ENCODE measurements at regions not wholly inside any gene's neighbourhood (a gene's known extent, or its start where the extent isn't known, plus 50 kb on each side); places are given as distances from the start of the nearest gene placed in this dataset.

- no peaks in the 10 kb centered on the region for H3K36me3 Mint-ChIP-seq
- DNase-seq: no peak
These were observed 60.0 kb upstream of the MKLN1 start for GRCh38 chr7:131267631-131268030.

GRCh38 chr7:131268906-131269305, 58.8 kb upstream of the MKLN1 start:
- H3K4me3 ChIP-seq (replicated peaks in 1 of 3; ENCODE audit: low read depth in 2 of 3, low read length in 3 of 3): no peak overlapping the region
- Mint-ChIP-seq H3K27ac (no peak overlapping the region), H3K36me3 (no peaks in the 10 kb centered on the region), H3K4me1 (peaks cover 23% of the 10 kb centered on the region), H3K4me3 (no peak overlapping the region), H3K27me3 (ENCODE audit: low read depth in 3 of 3) (peaks cover 0 to 3% (median 0%) of the 10 kb centered on the region in 3 donors), H3K9me3 (peaks cover 0 to 5% (median 2%) of the 10 kb centered on the region in 7 donors)
- no peaks in the 10 kb centered on the region for H3K27me3 ChIP-seq (ENCODE audit: control insufficient read depth in 2 of 2, insufficient read depth in 2 of 2, low read length in 2 of 2)
- WGBS (ENCODE audit: insufficient coverage): 73% methylated on average over 1 of the region's 2 CpGs
- H3K27ac ChIP-seq (ENCODE audit: low read depth in 1 of 2, low read length in 2 of 2): no peak overlapping the region
- H3K79me2 ChIP-seq (ENCODE audit: insufficient read depth, low read length): no peaks in the 10 kb centered on the region
- intact Hi-C loops (cut with micrococcal nuclease): loop anchor here in 1 of 2 donors (10.0 kb wide), 1 partner anchor 64 kb away; no protein-coding TSS in a partner anchor
- no peak for TF ChIP-seq CTCF (IDR thresholded peaks at IDR 0.05)
- H2AFZ ChIP-seq (ENCODE audit: insufficient read depth, low read depth, low read length, poor library complexity, severe bottlenecking): no peak overlapping the region
- no peak overlapping the region for H3K4me2 ChIP-seq (replicated peaks; ENCODE audit: extremely low read depth, low read length, poor library complexity, severe bottlenecking)
- H4K20me1 ChIP-seq (ENCODE audit: insufficient read depth, low read length): no peaks in the 10 kb centered on the region
- H3K36me3 ChIP-seq (replicated peaks in 1 of 2; ENCODE audit: control insufficient read depth in 1 of 2, insufficient read depth in 2 of 2, low read length in 2 of 2): no peaks in the 10 kb centered on the region
- no peaks in the 10 kb centered on the region for H3K9me3 ChIP-seq (replicated peaks in 1 of 2; ENCODE audit: control insufficient read depth in 1 of 2, insufficient read depth in 1 of 2, low read length in 2 of 2)
- H3K4me1 ChIP-seq (ENCODE audit: control insufficient read depth in 1 of 2, insufficient read depth in 2 of 2, low read length in 2 of 2): peaks cover 14 to 18% of the 10 kb centered on the region in 2 donors
- no peak for DNase-seq
- H3K9ac ChIP-seq (ENCODE audit: insufficient read depth, low read length, poor library complexity, severe bottlenecking): no peak overlapping the region

More at GRCh38 chr7:131267631-131268030, 60.0 kb upstream of the MKLN1 start:
- Histone ChIP-seq H3K9me3 (replicated peaks in 1 of 2; ENCODE audit: control insufficient read depth in 1 of 2, insufficient read depth in 1 of 2, low read length in 2 of 2) (no peaks in the 10 kb centered on the region), H3K9ac (ENCODE audit: insufficient read depth, low read length, poor library complexity, severe bottlenecking) (no peak overlapping the region), H2AFZ (ENCODE audit: insufficient read depth, low read depth, low read length, poor library complexity, severe bottlenecking) (no peak overlapping the region), H3K79me2 (ENCODE audit: insufficient read depth, low read length) (no peaks in the 10 kb centered on the region), H3K4me3 (replicated peaks in 1 of 3; ENCODE audit: low read depth in 2 of 3, low read length in 3 of 3) (no peak overlapping the region), H3K27me3 (ENCODE audit: control insufficient read depth in 2 of 2, insufficient read depth in 2 of 2, low read length in 2 of 2) (no peaks in the 10 kb centered on the region), H3K36me3 (replicated peaks in 1 of 2; ENCODE audit: control insufficient read depth in 1 of 2, insufficient read depth in 2 of 2, low read length in 2 of 2) (no peaks in the 10 kb centered on the region), H3K27ac (ENCODE audit: low read depth in 1 of 2, low read length in 2 of 2) (no peak overlapping the region), H4K20me1 (ENCODE audit: insufficient read depth, low read length) (no peaks in the 10 kb centered on the region), H3K4me2 (replicated peaks; ENCODE audit: extremely low read depth, low read length, poor library complexity, severe bottlenecking) (no peak overlapping the region), H3K4me1 (ENCODE audit: control insufficient read depth in 1 of 2, insufficient read depth in 2 of 2, low read length in 2 of 2) (peaks cover 14 to 18% of the 10 kb centered on the region in 2 donors)
- Mint-ChIP-seq H3K4me3 (no peak overlapping the region), H3K9me3 (peaks cover 0 to 4% (median 2%) of the 10 kb centered on the region in 7 donors), H3K27me3 (ENCODE audit: low read depth in 3 of 3) (peaks cover 0 to 3% (median 0%) of the 10 kb centered on the region in 3 donors), H3K4me1 (peaks cover 20% of the 10 kb centered on the region), H3K27ac (no peak overlapping the region)
- WGBS (ENCODE audit: insufficient coverage): no CpG with 5 or more reads among the region's 1 CpG
- intact Hi-C loops (cut with micrococcal nuclease): loop anchor here in 1 of 2 donors (10.0 kb wide), 1 partner anchor 63 kb away; no protein-coding TSS in a partner anchor
- TF ChIP-seq CTCF (IDR thresholded peaks at IDR 0.05): no peak

Data from CD14-positive monocyte (primary cell).